ENCODE measurements at regions not wholly inside any gene's neighbourhood (a gene's known extent, or its start where the extent isn't known, plus 50 kb on each side); places are given as distances from the start of the nearest gene placed in this dataset.

- DNase-seq (ENCODE audit: low read depth in 2 of 2), result no peak
These were observed 736.9 kb upstream of the COBL start for GRCh38 chr7:52053525-52053924.

- DNase-seq (ENCODE audit: low read depth in 2 of 2), result no peak
These were observed 714.1 kb upstream of the COBL start for GRCh38 chr7:52030722-52031121.

DNA sequence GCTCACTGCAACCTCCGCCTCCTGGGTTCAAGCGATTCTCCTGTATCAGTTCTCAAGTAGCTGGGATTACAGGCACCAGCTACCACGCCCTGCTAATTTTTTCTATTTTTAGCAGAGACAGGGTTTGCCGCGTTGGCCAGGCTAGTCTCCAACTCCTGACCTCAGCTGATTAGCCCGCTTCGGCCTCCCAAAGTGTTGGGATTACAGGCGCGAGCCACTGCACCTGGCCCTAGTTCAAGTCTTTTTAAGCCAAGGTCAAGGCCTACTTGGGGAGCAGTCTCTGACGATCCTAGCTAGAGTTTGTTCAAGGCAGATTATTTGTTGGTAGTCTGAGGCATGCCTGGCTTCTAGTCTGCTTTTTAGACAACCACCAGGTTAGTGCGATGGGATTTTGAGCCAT, 709.5 kb upstream of the COBL start:
- no peak for DNase-seq (ENCODE audit: low read depth in 2 of 2)

DNA sequence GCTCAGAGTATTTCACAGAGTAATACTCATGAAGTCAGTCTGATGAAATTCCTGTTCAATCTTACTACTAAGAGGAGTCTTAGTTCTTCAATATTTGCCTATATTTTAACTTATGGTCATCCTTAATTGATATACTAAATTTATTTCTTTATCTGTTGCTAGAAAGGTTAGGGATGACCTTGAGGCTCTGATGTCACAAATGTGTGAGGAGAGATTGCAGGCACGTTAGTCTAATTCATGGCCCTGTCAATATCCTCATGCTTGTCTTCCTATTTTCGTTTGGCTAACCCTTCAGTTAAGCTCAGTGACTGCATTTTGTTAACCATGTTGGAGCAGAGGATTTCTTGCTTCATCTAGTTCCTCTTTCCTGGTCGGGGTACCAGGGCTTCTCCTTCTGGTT, 704.7 kb upstream of the COBL start:
- no peak for DNase-seq (ENCODE audit: low read depth in 2 of 2)

GRCh38 chr7:52018680-52019054, 702.1 kb upstream of the COBL start:
- no peak for DNase-seq (ENCODE audit: low read depth in 2 of 2)

- no peak for DNase-seq (ENCODE audit: low read depth in 2 of 2)
These were observed 701.4 kb upstream of the COBL start for GRCh38 chr7:52017802-52018679.

DNA sequence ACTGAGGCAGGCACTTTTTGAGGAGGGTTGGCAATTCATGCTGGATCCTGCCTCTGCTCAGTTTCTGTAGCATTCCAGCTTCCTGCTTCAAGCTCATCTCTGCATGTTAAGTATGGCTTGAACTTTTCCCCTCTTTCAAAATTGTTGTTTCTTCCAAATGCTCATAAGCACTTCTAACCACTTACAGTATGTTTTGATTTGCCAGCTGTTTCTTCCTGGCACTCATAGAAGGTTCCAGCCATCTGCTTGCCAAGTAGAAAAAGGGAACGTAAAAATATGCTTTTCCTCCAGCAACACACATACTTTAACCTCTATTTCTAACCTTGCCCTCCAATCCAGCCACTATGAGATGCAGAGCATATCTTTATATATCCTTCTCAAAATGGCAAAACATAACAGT, 692.6 kb upstream of the COBL start:
- DNase-seq (ENCODE audit: low read depth in 2 of 2), result no peak

DNA sequence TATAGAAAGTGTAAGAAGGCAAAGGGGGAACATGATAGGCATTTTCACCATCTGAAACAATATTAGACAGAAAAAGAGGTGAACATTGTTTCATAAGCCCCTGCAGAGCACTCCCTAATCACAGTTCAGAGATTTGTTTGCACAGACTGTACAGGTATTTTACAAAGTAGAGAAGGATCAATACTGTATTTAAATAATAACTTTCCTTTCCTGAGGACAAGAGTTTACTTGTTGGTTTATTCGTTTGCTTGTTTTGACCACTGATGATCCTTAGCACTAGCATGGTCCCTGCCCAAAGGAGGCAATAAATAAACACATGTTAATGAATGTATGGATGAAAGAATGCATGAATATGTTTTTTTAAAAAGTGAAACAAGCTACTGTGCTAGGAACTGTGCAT, 690.1 kb upstream of the COBL start:
- no peak for DNase-seq (ENCODE audit: low read depth in 2 of 2)

GRCh38 chr7:52005613-52006012, 689.0 kb upstream of the COBL start:
- DNase-seq (ENCODE audit: low read depth in 2 of 2), result no peak

DNA sequence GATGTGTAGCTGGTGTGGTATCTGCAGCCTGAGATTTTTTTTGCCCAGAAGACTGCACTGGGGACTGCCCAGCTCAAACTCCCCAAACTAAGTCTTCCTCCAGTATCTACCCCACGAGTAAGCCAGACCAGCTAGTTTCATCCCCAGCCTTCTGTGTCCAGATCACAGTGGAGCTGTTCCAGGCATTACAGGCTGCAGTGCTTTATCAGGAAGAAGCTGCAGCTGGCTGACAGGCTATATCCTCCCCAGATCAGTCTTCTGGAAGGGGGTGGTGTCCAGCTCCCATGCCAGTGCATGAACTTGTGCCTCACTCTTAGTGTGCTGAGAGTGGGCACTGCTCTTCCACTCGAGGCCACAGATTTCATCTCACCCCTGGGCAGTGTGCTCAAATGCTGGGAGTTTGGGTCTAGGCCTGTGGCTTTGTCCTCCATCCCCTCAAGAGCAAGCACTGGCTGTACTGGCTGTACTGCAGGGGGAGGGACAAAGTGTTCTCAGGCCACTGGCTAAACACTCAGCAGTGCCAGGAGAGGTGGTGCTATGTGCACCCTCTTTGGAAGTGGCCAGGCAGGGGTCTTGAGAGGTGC, 679.1 kb upstream of the COBL start:
- no peak for DNase-seq (ENCODE audit: low read depth in 2 of 2)

DNA sequence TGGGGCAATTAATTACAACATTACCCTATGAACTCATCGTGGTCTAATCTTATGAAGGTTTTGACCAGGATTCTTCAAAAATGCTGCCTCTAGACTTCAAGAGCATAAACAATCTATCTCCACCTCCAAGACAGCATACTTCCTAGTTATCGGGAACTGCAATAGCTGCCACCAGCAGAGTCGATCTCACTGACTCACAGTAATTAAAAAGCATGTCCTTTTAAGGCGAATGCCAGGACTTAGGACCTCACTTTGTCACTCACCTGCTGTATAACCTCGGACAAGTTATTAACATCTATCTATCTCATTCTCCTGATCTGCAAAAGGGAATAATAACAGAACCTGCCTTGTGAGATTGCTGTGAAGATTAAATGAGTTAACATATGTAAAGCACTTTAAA, 666.0 kb upstream of the COBL start:
- no peak for DNase-seq (ENCODE audit: low read depth in 2 of 2)

GRCh38 chr7:51980812-51981211, 664.2 kb upstream of the COBL start:
- no peak for DNase-seq (ENCODE audit: low read depth in 2 of 2)

GRCh38 chr7:51980313-51980712, 663.7 kb upstream of the COBL start:
- DNase-seq (ENCODE audit: low read depth in 2 of 2), result no peak

GRCh38 chr7:51977913-51978312, 661.3 kb upstream of the COBL start:
- no peak for DNase-seq (ENCODE audit: low read depth in 2 of 2)

DNA sequence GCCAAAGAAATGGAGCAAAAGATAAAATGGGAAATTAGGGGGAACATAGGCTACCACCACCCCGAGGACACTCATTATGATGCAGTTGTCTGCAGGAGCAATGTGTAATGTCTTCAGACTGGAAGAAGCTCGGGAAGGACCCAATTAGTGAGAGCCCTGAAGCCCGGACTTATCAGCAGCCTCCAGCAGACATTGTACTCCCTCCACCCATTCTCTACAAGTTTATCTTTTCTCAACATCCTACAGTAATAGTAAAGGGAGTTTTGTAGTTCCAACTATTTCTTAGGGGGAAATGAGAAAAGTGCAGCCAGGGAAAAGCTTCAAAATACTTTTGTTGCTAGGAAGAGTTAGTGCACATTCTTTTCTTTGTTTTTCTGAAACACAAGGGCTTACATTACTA, 657.3 kb upstream of the COBL start:
- DNase-seq (ENCODE audit: low read depth in 2 of 2), result no peak

GRCh38 chr7:51973071-51973470, 656.5 kb upstream of the COBL start:
- no peak for DNase-seq (ENCODE audit: low read depth in 2 of 2)

DNA sequence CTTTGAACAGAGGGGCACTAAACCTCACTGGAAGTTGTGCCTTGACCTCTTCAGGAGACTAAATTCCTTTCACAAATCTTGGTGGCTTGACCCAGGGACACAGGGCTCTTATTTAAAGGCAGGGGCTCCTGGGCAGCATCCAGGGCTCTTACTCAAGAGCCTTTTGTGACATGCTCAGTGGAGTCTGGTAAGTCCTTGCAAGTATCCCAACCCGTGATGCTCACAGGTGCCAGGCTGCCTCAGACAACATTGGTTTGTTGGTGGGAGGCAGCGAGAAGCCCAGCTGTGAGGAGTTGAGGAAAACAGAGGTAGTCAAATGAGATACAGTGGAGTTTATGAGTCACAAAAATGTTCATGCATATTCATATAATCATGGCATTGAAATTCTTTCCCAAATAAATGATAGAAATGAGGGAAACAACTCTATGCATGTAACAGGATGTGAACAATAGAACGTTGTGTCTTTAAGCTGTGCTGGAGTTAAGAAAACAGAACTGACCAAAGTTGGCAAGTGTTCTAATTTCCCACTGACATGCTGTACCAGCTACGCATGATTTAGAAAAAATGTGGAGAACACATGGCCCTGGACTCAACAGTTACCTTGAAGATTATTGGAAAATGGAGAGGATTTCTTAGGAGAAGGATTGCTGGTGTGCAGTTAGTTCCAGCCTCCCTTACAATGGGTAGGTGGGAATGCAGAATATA, 654.5 kb upstream of the COBL start:
- no peak for DNase-seq (ENCODE audit: low read depth in 2 of 2)

DNA sequence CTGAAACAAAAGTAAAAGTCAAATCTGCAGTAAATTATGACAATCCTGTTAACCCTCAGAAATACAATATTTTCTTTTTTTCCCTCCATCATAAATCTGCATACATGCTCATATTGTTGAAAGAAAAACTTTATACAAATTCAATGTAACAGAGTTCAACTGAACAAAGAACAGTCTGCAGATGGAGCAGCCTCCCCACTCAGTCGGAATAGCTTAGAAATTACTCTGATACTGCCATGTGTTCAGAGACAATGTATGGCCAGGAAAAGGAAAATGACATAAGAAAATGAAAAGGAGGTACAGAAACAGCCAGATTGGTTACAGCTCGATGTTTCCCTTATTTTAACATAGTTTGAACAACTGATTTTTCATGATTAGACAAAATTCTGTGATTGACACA, 651.9 kb upstream of the COBL start:
- DNase-seq (ENCODE audit: low read depth in 2 of 2), result no peak

DNA sequence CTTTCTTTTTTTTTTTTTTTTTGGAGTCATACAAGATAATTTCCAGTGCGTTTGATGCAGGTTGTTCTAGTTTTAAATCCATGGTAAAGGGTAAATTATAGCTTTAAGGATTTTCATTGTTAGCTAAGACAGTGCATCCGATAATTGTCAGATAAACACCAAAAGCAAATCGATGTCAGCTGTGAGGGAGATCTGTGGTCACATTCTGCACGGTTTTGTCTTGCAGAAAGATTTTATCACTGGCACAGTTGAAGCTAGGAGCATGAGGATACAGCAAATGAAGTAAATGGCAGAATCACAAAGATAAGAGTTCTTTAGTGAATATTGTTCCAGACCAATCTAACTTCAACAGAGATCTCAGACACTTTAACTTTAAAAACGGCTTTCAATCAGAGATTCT, 648.8 kb upstream of the COBL start:
- DNase-seq (ENCODE audit: low read depth in 2 of 2), result no peak

DNA sequence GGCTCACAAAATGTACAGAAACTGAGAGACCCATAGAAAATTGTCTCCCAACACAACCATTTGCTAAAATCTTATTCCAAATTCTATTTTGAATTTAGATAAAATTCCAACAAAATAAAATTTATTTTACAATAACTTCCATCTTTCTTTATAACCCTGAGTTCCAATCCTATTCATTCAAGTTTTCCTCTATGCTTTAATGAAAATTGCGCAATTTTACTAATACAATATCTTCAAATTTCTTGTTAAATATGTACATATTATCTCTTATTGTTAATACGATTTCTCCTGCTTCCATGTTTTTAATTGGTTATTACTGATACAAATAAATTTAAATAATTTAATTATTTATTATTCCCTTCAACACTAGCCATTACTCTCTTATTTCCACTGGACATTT, 645.2 kb upstream of the COBL start:
- no peak for DNase-seq (ENCODE audit: low read depth in 2 of 2)

GRCh38 chr7:51950813-51951212, 634.2 kb upstream of the COBL start:
- DNase-seq (ENCODE audit: low read depth in 2 of 2), result no peak

- DNase-seq (ENCODE audit: low read depth in 2 of 2), result no peak
These were observed 633.4 kb upstream of the COBL start for GRCh38 chr7:51949726-51950644.

All from activated CD8-positive, alpha-beta memory T cell treated with anti-CD3 and anti-CD28 coated beads for 4 hours (primary cell).